MM.1S (cell line): ENCODE measurements at regions not wholly inside any gene's neighbourhood (a gene's known extent, or its start where the extent isn't known, plus 50 kb on each side); places are given as distances from the start of the nearest gene placed in this dataset.

Experiments used
- DNase-seq: peaks from one replicate; pipeline ENCODE4 v3.0.0-alpha.2; 2015
- H2AFZ ChIP-seq: fragments of 300-600 bp; sonication (generic); 2 replicates; pipeline ENCODE4 v1.6.0; 2016; ENCODE audit warnings: antibody characterized with exemption, low read length
- H3F3A ChIP-seq: fragments of 300-600 bp; sonication (generic); 2 replicates; pipeline ENCODE4 v1.6.1; 2016; ENCODE audit warnings: mild to moderate bottlenecking, antibody characterized with exemption, low read length, moderate library complexity, mixed read lengths; ENCODE audit not compliant: insufficient read depth
- H3K27ac ChIP-seq: fragments of 300-600 bp; sonication (generic); 2 replicates; pipeline ENCODE4 v1.5.1; 2016; ENCODE audit warnings: mild to moderate bottlenecking, low read length
- H3K27me3 ChIP-seq: fragments of 300-600 bp; sonication (generic); replicated peaks from 2 replicates; pipeline ENCODE4 v1.6.0; 2016; ENCODE audit warnings: low read length; ENCODE audit not compliant: insufficient read depth
- H3K36me3 ChIP-seq: fragments of 300-600 bp; sonication (generic); replicated peaks from 2 replicates; pipeline ENCODE4 v1.6.1; 2016; ENCODE audit warnings: mild to moderate bottlenecking, low read length, mixed read lengths; ENCODE audit not compliant: insufficient read depth
- H3K4me1 ChIP-seq: fragments of 300-600 bp; sonication (generic); 2 replicates; pipeline ENCODE4 v1.6.1; 2016; ENCODE audit warnings: low read length, mixed read lengths
- H3K4me2 ChIP-seq: fragments of 300-600 bp; sonication (generic); 2 replicates; pipeline ENCODE4 v1.6.0; 2016; ENCODE audit warnings: low read depth, low read length
- H3K4me3 ChIP-seq: fragments of 300-600 bp; sonication (generic); 2 replicates; pipeline ENCODE4 v1.5.1; 2016; ENCODE audit warnings: low read length, mixed read lengths
- H3K79me2 ChIP-seq: fragments of 300-600 bp; sonication (generic); 2 replicates; pipeline ENCODE4 v1.6.1; 2016; ENCODE audit warnings: mixed run types, low read length, mixed read lengths
- H3K9ac ChIP-seq: fragments of 300-600 bp; sonication (generic); 2 replicates; pipeline ENCODE4 v1.6.1; 2016; ENCODE audit warnings: low read length, mixed read lengths
- H3K9me2 ChIP-seq: fragments of 300-600 bp; sonication (generic); replicated peaks from 2 replicates; pipeline ENCODE4 v1.6.1; 2016; ENCODE audit warnings: mild to moderate bottlenecking, low read length, mixed read lengths; ENCODE audit not compliant: insufficient read depth
- H3K9me3 ChIP-seq: fragments of 300-600 bp; sonication (generic); replicated peaks from 2 replicates; pipeline ENCODE4 v1.6.1; 2016; ENCODE audit warnings: mild to moderate bottlenecking, low read length, mixed read lengths; ENCODE audit not compliant: insufficient read depth
- H4K20me1 ChIP-seq: fragments of 300-600 bp; sonication (generic); 2 replicates; pipeline ENCODE4 v1.6.1; 2016; ENCODE audit warnings: mild to moderate bottlenecking, low read length, moderate library complexity, mixed read lengths; ENCODE audit not compliant: insufficient read depth
- CTCF ChIP-seq: fragments of 300-600 bp; sonication (generic); IDR thresholded peaks from 2 replicates; pipeline ENCODE4 v1.5.1; 2016; ENCODE audit warnings: antibody characterized with exemption, low read length, mixed read lengths
- EZH2 ChIP-seq: fragments of 300-600 bp; sonication (generic); optimal IDR thresholded peaks from 2 replicates; pipeline ENCODE3; 2017; ENCODE audit warnings: low read depth, mild to moderate bottlenecking, antibody characterized with exemption, low read length, mixed read lengths
- EZH2phosphoT487 ChIP-seq: fragments of 300-600 bp; sonication (generic); IDR thresholded peaks from 2 replicates; pipeline ENCODE4 v1.6.1; 2018; ENCODE audit warnings: antibody characterized with exemption, low read length

GRCh38 chr5:71978216-71978615, 129.1 kb upstream of the MAP1B start:
- H3K4me2 ChIP-seq, result no peak overlapping the region
- H3K9ac ChIP-seq, result no peak overlapping the region
- no peaks in the 10 kb centered on the region for H3K36me3 ChIP-seq
- H3K27me3 ChIP-seq, result no peaks in the 10 kb centered on the region
- DNase-seq, result no peak
- no peak overlapping the region for H3K27ac ChIP-seq
- TF ChIP-seq EZH2 (no peak), EZH2phosphoT487 (no peak), CTCF (no peak)
- no peaks in the 10 kb centered on the region for H3F3A ChIP-seq
- H3K79me2 ChIP-seq, result no peaks in the 10 kb centered on the region
- no peaks in the 10 kb centered on the region for H4K20me1 ChIP-seq
- H3K4me3 ChIP-seq, result no peak overlapping the region
- H2AFZ ChIP-seq, result no peak overlapping the region
- no peaks in the 10 kb centered on the region for H3K9me2 ChIP-seq
- H3K4me1 ChIP-seq, result no peaks in the 10 kb centered on the region
- H3K9me3 ChIP-seq, result no peaks in the 10 kb centered on the region; the same call in 1 of the 2 replicates

GRCh38 chr5:71982717-71983395, 124.4 kb upstream of the MAP1B start:
- Histone ChIP-seq H3K9me2 (no peaks in the 10 kb centered on the region), H3F3A (no peaks in the 10 kb centered on the region), H2AFZ (no peak overlapping the region), H3K4me2 (no peak overlapping the region), H3K4me1 (no peaks in the 10 kb centered on the region), H4K20me1 (no peaks in the 10 kb centered on the region), H3K27me3 (no peaks in the 10 kb centered on the region), H3K4me3 (no peak overlapping the region), H3K9ac (no peak overlapping the region), H3K27ac (no peak overlapping the region), H3K79me2 (no peaks in the 10 kb centered on the region), H3K36me3 (no peaks in the 10 kb centered on the region), H3K9me3 (no peaks in the 10 kb centered on the region; the same call in 1 of the 2 replicates)
- no peak for TF ChIP-seq EZH2
- no peak for TF ChIP-seq CTCF
- TF ChIP-seq EZH2phosphoT487, result no peak
- peak; percentile 66 for DNase-seq

- Histone ChIP-seq H2AFZ (no peak overlapping the region), H3K79me2 (no peaks in the 10 kb centered on the region), H3K27me3 (no peaks in the 10 kb centered on the region), H4K20me1 (no peaks in the 10 kb centered on the region), H3F3A (no peaks in the 10 kb centered on the region), H3K9me2 (no peaks in the 10 kb centered on the region), H3K27ac (no peak overlapping the region), H3K36me3 (no peaks in the 10 kb centered on the region), H3K4me1 (no peaks in the 10 kb centered on the region), H3K9ac (no peak overlapping the region), H3K9me3 (no peaks in the 10 kb centered on the region), H3K4me3 (no peak overlapping the region), H3K4me2 (no peak overlapping the region)
- no peak for TF ChIP-seq CTCF
- no peak for TF ChIP-seq EZH2phosphoT487
- TF ChIP-seq EZH2, result no peak
- DNase-seq, result no peak
Measured at GRCh38 chr5:71986101-71986500, 121.2 kb upstream of the MAP1B start.
